ENCODE measurements at regions not wholly inside any gene's neighbourhood (a gene's known extent, or its start where the extent isn't known, plus 50 kb on each side); places are given as distances from the start of the nearest gene placed in this dataset.

GRCh38 chr15:69593488-69593887 lies 140.9 kb downstream of the RPLP1 start:
- TF ChIP-seq CTCF (IDR thresholded peaks at IDR 0.05) = no peak
- no peak for TF ChIP-seq POLR2A (IDR thresholded peaks at IDR 0.05)
- no peak for TF ChIP-seq POLR2AphosphoS5 (IDR thresholded peaks at IDR 0.05)

Data from gastroesophageal sphincter (tissue), 3 donors.